GM19438 (cell line): ENCODE measurements at regions not wholly inside any gene's neighbourhood (a gene's known extent, or its start where the extent isn't known, plus 50 kb on each side); places are given as distances from the start of the nearest gene placed in this dataset.

Source experiments
- ATAC-seq: cut with Tn5 transposase; IDR thresholded peaks from one replicate; pipeline ENCODE4 v1.9.1; 2021; ENCODE audit warnings: low read depth; ENCODE audit not compliant: unreplicated experiment

GRCh38 chr9:104417296-104417695 is 86.8 kb upstream of the OR13F1 start:
- no peak for ATAC-seq

- ATAC-seq: no peak
Observed at GRCh38 chr9:104429031-104429546, 75.0 kb upstream of the OR13F1 start.

- no peak for ATAC-seq
Observed at GRCh38 chr9:104435059-104435458, 69.0 kb upstream of the OR13F1 start.

DNA sequence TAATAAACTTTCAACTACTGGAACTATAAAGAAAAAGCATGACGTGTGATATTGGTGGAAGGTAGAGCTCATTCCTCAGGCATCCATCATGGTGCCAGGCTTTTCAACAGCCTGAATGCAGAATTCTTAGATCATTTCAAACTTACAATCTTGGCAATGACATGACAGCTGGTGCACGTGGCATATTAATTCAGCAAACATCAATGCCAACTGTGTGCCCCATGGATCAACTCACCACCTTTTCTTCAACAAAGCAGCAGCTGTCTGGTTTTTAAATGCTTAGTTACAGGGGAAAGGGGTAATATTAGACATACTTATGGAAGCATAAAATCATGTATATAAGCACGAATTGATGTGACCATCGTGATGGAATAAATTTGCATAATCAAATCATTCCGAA is 56.0 kb upstream of the OR13F1 start:
- no peak for ATAC-seq
